GM12878 (cell line): ENCODE measurements at regions not wholly inside any gene's neighbourhood (a gene's known extent, or its start where the extent isn't known, plus 50 kb on each side); places are given as distances from the start of the nearest gene placed in this dataset.

Experiments used
- ATF7 ChIP-seq: fragments of 450-650 bp; IDR thresholded peaks from 2 replicates; pipeline ENCODE4 v1.6.1; 2016; ENCODE audit warnings: low read depth, mild to moderate bottlenecking
- BACH1 ChIP-seq: fragments of 450-650 bp; IDR thresholded peaks from 2 replicates; pipeline ENCODE4 v1.6.1; 2017; ENCODE audit warnings: mild to moderate bottlenecking, borderline replicate concordance
- BMI1 ChIP-seq: fragments of 450-650 bp; IDR thresholded peaks from 2 replicates; pipeline ENCODE4 v1.6.1; 2016; ENCODE audit warnings: mild to moderate bottlenecking, moderate library complexity, borderline replicate concordance
- CBFB ChIP-seq: IDR thresholded peaks from 2 replicates; pipeline ENCODE4 v1.6.1; 2016; ENCODE audit warnings: antibody characterized with exemption, low read depth
- CTCF ChIP-seq, 3 experiments: IDR thresholded peaks in 2 of 3; conservative IDR thresholded peaks in 1 of 3; 2 replicates each; pipeline ENCODE4 v1.5.1; 2011; ENCODE audit warnings: low read depth in 3 of 3, low read length in 3 of 3, mild to moderate bottlenecking in 3 of 3, control low read depth in 2 of 3, moderate library complexity in 2 of 3, inconsistent platforms in 1 of 3, mixed read lengths in 1 of 3; ENCODE audit not compliant: control insufficient read depth in 2 of 3, insufficient read depth in 1 of 3; ENCODE audit errors: extremely low read depth in 1 of 3
- GABPA ChIP-seq: IDR thresholded peaks from 2 replicates; pipeline ENCODE4 v1.6.1; 2014; ENCODE audit warnings: antibody characterized with exemption, low read depth, mild to moderate bottlenecking, inconsistent platforms
- SMC3 ChIP-seq: IDR thresholded peaks from 2 replicates; pipeline ENCODE4 v1.6.1; 2011; ENCODE audit warnings: low read length, improper control_type of control experiment, borderline replicate concordance
- ZBTB33 ChIP-seq: fragments of 450-650 bp; IDR thresholded peaks from 2 replicates; pipeline ENCODE4 v1.6.1; 2017; ENCODE audit warnings: mild to moderate bottlenecking

- TF ChIP-seq CTCF (IDR thresholded peaks at IDR 0.05 in 2 of 3, conservative IDR thresholded peaks at IDR 0.05 in 1 of 3; ENCODE audit: control insufficient read depth in 2 of 3, extremely low read depth in 1 of 3, insufficient read depth in 1 of 3, low read depth in 3 of 3, low read length in 3 of 3) (no peak), SMC3 (no peak), GABPA (no peak), BMI1 (no peak), BACH1 (no peak), CBFB (no peak), ATF7 (no peak), ZBTB33 (no peak)
Observed at GRCh38 chr17:77326076-77326591, 185.4 kb downstream of the SEC14L1 start.
